Mucosa of descending colon (tissue), 3 donors: ENCODE measurements at regions not wholly inside any gene's neighbourhood (a gene's known extent, or its start where the extent isn't known, plus 50 kb on each side); places are given as distances from the start of the nearest gene placed in this dataset.

Source experiments
- ATAC-seq: fragments of 200-7000 bp; cut with Tn5 transposase; one replicate; pipeline ENCODE4 v1.9.1; 2020; ENCODE audit warnings: mild to moderate bottlenecking, moderate library complexity
- DNase-seq, 3 donors: peaks; one replicate each; pipeline ENCODE4 v3.0.0-alpha.2; 2020
- H3K36me3 ChIP-seq: fragments of 200-600 bp; one replicate; pipeline ENCODE4 v1.8.0; 2021; ENCODE audit warnings: low read depth, mild to moderate bottlenecking
- H3K4me1 ChIP-seq: fragments of 200-600 bp; one replicate; pipeline ENCODE4 v1.8.0; 2021; ENCODE audit warnings: low read depth, mild to moderate bottlenecking
- H3K4me3 ChIP-seq: fragments of 200-600 bp; one replicate; pipeline ENCODE4 v1.8.0; 2021; ENCODE audit warnings: mild to moderate bottlenecking
- H3K9me3 ChIP-seq: fragments of 200-600 bp; one replicate; pipeline ENCODE4 v1.8.0; 2021; ENCODE audit warnings: mild to moderate bottlenecking
- CTCF ChIP-seq: fragments of 200-600 bp; IDR thresholded peaks from one replicate; pipeline ENCODE4 v1.8.0; 2022; ENCODE audit warnings: antibody characterized with exemption, mild to moderate bottlenecking
- intact Hi-C, 2 donors: fragments of 100-400 bp; cut with DNase I in 1 of 2; cut with micrococcal nuclease in 1 of 2; formaldehyde crosslinking; loops; one replicate each; pipeline versions ENCODE4 v1.11.0 to v1.11.1; 2022; cut with DNase I, micrococcal nuclease
- donor health status: DM: no; HTN: no; CAD: no; lungs with moderate emphysema.
- donor health status: DM: no; HTN: no; CAD: no.
- donor health status: DM: no; HTN: yes; CAD: no.

GRCh38 chr2:239774933-239775622 lies 250.1 kb downstream of the NDUFA10 start:
- TF ChIP-seq CTCF = no peak
- H3K4me3 ChIP-seq = no peak overlapping the region
- no peak for ATAC-seq
- no peaks in the 10 kb centered on the region for H3K4me1 ChIP-seq
- peaks cover 8% of the 10 kb centered on the region for H3K9me3 ChIP-seq
- no peaks in the 10 kb centered on the region for H3K36me3 ChIP-seq
- no peak for DNase-seq
- intact Hi-C loops = no loop called here

DNA sequence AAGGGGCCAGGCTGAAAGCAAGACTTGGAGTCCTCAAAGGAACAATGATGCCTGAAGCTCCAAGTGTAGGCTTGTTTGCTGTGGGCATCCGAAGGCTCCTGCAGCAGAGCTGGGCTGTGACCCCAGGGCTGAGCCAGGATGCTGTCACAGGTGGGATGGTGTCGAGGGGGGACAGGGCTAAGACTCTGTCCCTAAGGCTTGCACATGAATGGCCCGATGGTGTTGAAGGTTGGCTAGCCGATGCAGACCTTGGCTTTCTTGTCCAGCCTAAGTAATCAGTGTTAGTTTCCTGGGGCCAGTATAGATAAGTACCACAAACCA lies 251.0 kb downstream of the NDUFA10 start:
- H3K4me3 ChIP-seq = no peak overlapping the region
- no peak for TF ChIP-seq CTCF
- intact Hi-C loops = no loop called here
- peak in 1 of 3 donors; percentile 2 for DNase-seq
- H3K36me3 ChIP-seq = no peaks in the 10 kb centered on the region
- no peak for ATAC-seq
- no peaks in the 10 kb centered on the region for H3K4me1 ChIP-seq
- peaks cover 8% of the 10 kb centered on the region for H3K9me3 ChIP-seq

- Histone ChIP-seq H3K9me3 (peaks cover 8% of the 10 kb centered on the region), H3K4me3 (no peak overlapping the region), H3K4me1 (no peaks in the 10 kb centered on the region), H3K36me3 (no peaks in the 10 kb centered on the region)
- no peak for ATAC-seq
- DNase-seq = no peak
- TF ChIP-seq CTCF = no peak
- intact Hi-C loops = no loop called here
Observed at GRCh38 chr2:239773228-239774141, 251.7 kb downstream of the NDUFA10 start.

DNA sequence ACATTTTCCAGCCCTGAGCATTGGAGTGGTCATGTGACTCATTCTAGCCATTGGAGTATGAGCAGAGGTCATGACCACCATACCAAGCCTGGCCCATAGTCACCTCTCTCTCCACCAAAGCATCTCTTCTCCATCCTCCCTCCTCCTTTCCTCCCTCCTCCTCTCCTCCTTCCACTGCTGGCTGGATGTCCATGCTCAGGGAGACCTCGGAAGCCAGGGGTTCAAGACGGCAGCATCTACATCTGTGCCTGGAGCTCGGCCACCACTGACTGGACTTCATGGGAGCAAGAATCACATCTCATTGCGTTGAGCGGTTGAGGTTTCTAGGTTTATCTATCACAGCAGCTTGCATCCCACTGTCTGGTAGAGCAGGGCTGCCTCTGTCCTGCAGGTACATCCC lies 252.4 kb downstream of the NDUFA10 start:
- intact Hi-C loops = no loop called here
- Histone ChIP-seq H3K4me1 (no peaks in the 10 kb centered on the region), H3K9me3 (peaks cover 8% of the 10 kb centered on the region), H3K4me3 (no peak overlapping the region), H3K36me3 (no peaks in the 10 kb centered on the region)
- ATAC-seq = no peak
- DNase-seq = no peak
- TF ChIP-seq CTCF = no peak

DNA sequence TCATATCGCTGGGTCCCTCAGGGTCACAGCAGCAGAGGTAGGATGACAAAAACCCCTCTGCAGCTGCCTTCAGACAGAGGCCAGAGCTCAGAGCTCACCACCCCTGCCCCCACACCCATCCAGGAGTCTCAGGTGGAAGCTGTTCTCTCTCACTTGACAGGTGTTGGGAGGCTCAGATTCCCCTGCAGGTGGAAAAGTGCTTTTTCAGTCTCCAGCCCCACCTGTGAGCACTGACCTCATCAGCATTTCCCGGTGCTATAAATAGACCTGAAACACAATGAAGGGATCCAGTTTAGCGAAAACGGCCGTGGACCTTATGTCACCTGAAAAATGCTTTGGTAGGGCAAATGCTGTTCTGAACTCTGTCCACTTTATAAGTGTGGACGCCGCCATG lies 254.9 kb downstream of the NDUFA10 start:
- TF ChIP-seq CTCF = no peak
- H3K9me3 ChIP-seq = peaks cover 8% of the 10 kb centered on the region
- H3K4me1 ChIP-seq = no peaks in the 10 kb centered on the region
- H3K36me3 ChIP-seq = no peaks in the 10 kb centered on the region
- intact Hi-C loops = no loop called here
- DNase-seq (no peak), ATAC-seq (no peak)
- H3K4me3 ChIP-seq = no peak overlapping the region
